SK-N-MC (cell line): ENCODE measurements at regions not wholly inside any gene's neighbourhood (a gene's known extent, or its start where the extent isn't known, plus 50 kb on each side); places are given as distances from the start of the nearest gene placed in this dataset.

Experiments
- EZH2 ChIP-seq: fragments of 200-600 bp; sonication (generic); IDR thresholded peaks from one replicate; pipeline ENCODE4 v1.6.1; 2017; ENCODE audit warnings: antibody characterized with exemption
- POLR2AphosphoS5 ChIP-seq: IDR thresholded peaks from 2 replicates; pipeline ENCODE4 v1.6.1; 2012; ENCODE audit warnings: mild to moderate bottlenecking, low read depth, low read length, borderline replicate concordance

GRCh38 chr11:40029391-40029790 lies 1430.1 kb downstream of the LRRC4C start:
- TF ChIP-seq POLR2AphosphoS5, result no peak
- TF ChIP-seq EZH2, result no peak
